Sigmoid colon (tissue), 3 donors: ENCODE measurements at regions not wholly inside any gene's neighbourhood (a gene's known extent, or its start where the extent isn't known, plus 50 kb on each side); places are given as distances from the start of the nearest gene placed in this dataset.

Source experiments
- POLR2A ChIP-seq, 2 donors: fragments of 450-650 bp; IDR thresholded peaks; one replicate each; pipeline ENCODE4 v1.6.1; 2016; ENCODE audit warnings: antibody characterized with exemption in 2 of 2, mild to moderate bottlenecking in 2 of 2, moderate library complexity in 2 of 2
- TF ChIP-seq, protein P1 (sequence below), 4 experiments: fragments of 450-650 bp in 3 of 4; fragments of 200-600 bp in 1 of 4; IDR thresholded peaks; one replicate each; pipeline ENCODE4 v1.5.1; 2016 to 2019; ENCODE audit warnings: antibody characterized with exemption in 4 of 4, mild to moderate bottlenecking in 3 of 4, moderate library complexity in 2 of 4

DNA sequence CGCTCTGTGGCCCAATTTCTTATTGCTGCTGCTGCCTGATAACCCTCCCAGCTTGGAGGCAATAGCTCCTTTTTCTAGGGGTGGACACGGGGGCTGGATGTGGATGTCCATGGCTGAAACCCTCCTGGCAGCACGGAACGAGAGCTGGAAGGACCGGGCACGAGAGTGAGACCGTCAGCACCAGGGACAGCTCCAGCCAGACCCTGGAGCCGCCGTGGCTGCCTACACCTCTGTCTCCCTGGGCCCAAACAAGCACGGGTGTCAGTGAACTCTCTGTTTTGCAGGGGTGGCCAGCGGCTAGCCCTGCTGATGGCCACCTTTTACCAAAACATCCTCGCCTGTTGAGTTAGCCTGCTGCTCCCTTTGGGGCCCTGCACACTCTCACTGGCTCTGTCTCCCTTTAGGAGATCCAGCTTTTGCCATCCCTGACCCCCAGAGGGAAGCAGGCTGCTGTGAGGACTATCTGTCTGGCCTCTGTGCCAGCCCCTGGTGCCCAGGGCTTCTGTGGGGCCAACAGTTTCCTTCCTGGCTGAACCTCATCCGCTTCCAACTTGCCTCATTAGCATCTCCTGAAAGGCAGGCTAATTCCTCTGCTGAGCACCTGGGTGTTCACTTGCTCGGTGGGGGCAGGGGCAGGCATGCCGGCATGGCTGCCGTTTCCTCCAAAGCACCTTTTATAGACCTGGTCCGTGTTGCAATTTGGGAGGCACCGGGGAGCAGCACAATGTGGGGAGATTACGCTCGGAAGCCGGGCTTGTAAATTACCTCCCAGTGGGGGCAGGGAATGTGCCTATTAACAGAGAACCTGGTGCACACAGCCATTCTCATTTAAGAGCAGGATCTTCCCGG lies 118.1 kb downstream of the ENGASE start:
- no peak for TF ChIP-seq POLR2A (IDR thresholded peaks at IDR 0.05)
- TF ChIP-seq, protein P1, sequence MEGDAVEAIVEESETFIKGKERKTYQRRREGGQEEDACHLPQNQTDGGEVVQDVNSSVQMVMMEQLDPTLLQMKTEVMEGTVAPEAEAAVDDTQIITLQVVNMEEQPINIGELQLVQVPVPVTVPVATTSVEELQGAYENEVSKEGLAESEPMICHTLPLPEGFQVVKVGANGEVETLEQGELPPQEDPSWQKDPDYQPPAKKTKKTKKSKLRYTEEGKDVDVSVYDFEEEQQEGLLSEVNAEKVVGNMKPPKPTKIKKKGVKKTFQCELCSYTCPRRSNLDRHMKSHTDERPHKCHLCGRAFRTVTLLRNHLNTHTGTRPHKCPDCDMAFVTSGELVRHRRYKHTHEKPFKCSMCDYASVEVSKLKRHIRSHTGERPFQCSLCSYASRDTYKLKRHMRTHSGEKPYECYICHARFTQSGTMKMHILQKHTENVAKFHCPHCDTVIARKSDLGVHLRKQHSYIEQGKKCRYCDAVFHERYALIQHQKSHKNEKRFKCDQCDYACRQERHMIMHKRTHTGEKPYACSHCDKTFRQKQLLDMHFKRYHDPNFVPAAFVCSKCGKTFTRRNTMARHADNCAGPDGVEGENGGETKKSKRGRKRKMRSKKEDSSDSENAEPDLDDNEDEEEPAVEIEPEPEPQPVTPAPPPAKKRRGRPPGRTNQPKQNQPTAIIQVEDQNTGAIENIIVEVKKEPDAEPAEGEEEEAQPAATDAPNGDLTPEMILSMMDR (IDR thresholded peaks at IDR 0.05): no peak
